DMS53 (cell line): ENCODE measurements at regions not wholly inside any gene's neighbourhood (a gene's known extent, or its start where the extent isn't known, plus 50 kb on each side); places are given as distances from the start of the nearest gene placed in this dataset.
"Not testable (repeated sequence)": the region's sequence is repeated elsewhere in the genome, so short reads cannot be mapped to it uniquely, and the experiment has no call there.

Source experiments
- DNase-seq: peaks from one replicate; lab custom pipeline; 2025; lab: John Stamatoyannopoulos, UW

DNA sequence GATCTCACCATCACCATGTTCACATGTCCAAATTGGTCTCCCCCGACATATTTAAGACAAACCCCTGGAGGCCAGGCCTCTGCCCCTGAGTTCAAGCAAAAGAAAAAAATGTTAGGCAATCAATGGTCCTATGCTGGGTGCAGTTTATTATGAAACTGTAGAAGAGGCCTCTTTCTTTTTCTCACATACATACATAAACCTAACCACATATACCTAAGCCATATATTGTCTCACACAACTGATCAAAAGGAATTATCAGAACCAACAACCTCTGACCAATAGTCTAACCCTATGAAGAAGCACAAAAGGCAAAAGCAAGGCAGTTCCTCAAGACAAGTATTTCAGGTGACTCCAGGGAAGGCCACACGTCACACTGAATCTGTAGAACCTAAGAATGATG lies 49.9 kb downstream of the ILRUN start:
- DNase-seq, result no peak

DNA sequence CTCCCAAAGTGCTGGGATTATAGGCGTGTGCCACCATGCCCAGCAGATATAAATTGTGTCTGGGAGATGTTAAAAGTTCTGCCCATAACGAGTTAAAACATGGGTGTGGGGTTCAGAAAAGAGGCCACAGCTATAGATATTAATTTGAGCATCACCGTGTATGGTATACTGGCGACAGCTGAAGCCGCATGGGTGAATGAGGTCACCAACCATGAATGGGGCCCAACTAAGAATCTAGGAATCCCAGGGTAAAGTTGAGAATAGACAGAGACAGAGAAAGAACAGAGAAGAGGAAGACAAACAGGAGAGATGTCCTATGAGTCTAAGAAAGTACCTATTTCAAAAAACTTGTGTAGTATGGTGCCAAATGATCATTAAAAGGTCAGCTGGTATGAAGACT lies 50.9 kb downstream of the ILRUN start:
- DNase-seq, result no peak

DNA sequence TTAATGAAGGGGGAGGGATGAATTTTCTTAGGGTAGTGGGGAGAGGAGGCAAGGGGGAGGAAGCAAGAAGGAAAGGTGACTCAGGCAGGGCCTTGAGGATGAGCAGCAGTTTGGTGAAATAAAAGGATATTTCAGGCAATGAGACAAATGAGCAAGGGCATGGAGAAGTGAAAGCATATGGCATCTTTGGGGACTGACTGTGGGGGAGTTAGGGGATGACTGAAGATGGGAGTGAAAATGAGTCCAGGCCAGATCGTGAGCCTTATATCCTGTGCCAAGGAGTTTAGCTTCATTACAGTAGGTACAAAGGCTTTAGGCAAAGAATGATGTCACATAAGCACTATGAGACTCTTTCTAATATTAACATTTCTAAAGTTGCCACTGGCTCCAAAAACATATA lies 51.9 kb downstream of the ILRUN start:
- DNase-seq, result no peak

DNA sequence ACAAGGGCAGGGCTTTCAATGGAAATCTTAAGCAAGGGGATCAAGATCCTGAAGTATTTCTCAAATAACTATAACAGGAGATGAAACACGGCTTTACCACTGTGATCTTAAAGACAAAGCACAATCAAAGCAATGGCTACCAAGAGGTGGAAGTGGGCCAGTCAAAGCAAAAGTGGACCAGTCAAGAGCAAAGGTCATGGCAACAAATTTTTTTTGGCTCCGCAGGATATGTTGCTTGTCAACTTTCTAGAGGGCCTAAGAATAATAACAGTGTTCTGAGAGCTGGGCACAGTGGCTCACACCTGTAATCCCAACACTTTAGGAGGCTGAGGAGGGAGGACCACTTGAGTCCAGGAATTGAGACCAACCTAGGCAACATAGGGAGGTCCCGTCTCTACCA lies 54.1 kb downstream of the ILRUN start:
- DNase-seq, result no peak

DNA sequence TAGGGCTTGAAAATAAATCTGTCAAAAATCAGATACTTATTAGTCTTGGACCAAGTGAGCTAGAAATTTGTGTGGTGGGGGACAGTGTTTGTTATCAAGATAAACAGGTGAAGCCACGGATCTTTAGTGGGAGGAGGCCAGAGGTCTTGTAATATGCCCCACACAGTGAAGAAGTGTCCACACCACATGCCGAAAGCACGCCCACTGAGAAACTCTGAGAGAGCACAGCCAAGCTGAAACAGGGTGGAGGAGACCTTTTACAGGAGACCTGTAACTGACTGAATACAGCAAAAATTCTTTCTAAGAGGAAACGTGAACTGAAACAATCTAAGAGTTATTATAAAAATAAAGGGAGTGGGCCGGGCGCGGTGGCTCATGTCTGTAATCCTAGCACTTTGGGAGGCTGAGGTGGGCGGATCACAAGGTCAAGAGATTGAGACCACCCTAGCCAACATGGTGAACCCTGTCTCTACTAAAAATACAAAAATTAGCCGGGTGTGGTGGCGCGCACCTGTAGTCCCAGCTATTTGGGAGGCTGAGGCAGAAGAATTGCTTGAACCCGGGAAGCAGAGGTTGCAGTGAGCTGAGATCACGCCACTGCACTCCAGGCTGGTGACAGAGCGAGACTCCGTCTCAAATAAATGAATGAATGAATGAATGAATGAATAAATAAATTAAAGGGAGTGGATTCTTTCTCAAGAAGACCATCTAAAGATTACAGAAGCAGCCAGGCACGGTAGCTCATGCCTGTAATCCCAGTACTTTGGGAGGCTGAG lies 56.3 kb downstream of the ILRUN start:
- not testable (repeated sequence) for DNase-seq

DNA sequence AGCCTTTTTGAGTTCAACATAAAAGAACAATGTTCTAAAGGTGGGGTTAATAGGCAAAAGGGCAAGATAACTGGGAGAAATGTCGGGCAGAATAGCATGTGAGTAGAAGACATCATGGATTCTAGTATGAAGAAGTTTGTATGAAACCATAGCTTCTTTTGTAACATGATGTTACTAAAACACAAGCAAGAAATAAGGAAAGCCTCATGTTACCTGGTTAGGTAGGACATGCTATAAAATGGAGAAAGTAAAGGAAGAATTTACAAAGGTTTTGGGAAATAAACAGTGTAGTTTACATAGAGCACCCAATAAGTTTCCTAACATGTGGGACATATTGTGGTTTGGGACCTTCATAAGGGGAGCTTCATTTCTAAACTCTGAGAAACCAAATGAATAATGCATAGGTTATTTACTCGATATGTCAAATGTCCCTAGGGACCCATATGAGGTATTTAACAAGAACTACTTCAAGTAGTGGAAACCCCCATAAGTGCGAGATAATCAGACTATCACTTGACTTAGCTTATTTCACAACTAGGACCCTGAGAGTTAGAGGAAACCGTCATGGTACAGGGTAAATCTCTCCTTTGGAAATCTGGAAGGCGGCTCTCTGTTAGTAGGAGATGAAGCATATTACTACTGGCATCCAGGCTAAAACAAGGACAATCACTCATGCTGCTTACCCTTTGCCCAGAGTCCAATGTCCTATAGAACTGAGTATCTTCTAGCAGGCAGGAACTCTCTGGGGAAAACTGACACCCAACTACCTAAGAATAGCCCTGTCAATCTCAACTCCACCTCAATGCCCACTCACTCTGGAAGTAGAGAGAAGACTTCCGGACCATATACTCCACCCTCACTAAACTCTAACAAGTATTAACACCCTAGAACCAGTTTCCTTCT lies 57.5 kb downstream of the ILRUN start:
- DNase-seq, result no peak

DNA sequence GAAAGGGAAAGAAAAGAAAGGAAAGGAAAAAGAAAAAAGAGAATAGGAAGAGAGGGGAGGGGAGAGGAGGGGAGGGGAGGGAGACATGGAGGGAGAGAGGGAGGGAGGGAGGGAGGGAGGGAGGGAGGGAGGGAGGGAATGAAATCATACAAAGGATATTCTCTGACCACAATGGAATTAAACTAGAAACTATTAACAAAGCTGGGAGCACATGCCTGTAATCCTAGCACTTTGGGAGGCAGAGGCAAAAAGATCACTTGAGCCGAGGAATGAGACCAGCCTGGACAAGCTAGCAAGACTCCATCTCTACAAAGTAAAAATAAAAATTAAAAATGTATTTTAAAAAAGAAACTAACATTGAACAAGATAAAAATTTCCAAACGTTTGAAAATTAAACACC lies 62.8 kb downstream of the ILRUN start:
- no peak for DNase-seq

DNA sequence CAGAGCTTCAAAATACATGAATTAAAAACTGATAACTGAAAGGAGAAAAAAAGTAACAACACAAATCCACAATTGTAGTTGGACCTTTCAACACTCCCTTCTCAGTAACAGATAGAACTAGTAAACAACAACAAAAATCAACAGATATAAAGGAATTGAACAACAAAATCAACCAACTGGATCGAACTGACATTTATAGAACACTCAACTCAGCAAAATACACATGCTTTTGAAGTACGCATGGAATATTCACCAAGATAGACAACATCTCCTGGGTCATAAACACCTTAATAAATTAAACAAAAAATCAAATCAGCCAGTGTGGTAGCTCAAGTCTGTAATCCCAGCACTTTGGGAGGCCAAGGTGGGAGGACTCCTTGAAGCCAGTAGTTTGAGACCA lies 63.3 kb downstream of the ILRUN start:
- DNase-seq, result no peak

DNA sequence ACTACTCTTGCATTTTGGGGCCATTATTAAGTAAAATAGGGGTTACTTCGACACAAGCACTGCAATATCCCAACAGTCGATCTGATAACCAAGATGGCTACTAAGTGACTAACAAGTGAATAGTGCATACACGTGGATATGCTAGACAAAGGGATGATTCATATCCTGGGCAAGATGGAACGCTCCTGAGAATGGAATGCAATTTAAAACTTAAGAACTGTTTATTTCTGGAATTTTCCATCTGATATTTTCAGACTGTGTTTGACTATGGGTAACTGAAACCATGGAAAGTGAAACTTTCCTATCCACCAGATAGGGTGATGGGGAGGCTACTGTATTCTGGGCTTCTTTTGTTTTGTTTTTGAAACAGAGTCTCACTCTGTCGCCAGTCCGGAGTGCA lies 66.5 kb downstream of the ILRUN start:
- peak; percentile 6 for DNase-seq

DNA sequence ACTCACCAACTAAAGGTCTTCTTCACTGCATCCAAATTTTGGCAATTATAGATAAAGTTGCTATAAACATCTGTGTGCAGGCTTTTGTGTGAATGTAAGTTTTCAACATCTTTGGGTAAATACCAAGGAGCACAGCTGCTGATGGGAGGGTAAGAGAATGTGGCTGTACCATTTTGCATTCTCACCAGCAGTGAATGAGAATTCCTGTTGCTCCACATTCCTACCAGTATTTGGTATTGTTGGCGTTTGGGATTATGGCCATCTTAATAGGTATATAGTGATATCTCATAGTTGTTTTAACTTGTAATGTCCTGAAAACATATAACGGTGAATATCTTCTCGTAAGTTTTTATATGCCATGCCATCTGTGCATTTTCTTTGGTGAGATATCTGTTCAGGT lies 69.3 kb downstream of the ILRUN start:
- DNase-seq, result no peak

DNA sequence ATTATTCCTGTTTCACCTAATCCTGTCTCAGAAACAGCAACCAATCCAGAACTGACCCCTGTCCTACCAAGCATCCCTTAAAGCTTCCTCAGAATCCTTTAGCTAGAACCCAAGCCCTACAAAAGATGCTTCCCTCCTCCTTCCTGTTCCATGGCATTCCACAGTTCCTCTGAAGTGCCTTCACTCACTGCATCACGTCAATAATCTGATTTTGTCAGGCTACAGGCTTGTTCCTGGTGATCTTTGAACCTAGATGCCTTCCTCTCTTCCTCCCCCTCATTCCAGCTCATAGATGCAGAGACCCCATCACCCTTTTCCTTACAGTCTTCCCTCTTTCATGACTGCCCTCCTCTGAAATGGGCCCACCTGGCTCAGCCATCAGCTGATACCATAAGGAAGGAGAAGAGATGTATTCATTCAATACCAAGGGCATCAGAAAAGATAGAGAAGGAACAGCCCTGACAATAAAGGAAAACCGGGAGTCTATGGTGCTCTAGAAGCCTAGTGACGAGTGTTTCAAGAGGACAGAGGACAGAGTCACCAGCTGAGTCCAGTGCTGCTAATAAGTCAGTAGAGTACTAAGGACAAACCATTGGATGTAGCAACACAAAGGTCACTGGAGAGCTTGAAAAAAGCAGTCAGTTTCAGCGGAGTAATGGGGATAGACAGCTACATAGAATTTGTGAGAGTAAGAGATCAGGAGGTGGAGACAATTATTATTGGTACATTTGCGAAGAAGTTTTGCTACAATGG lies 62.5 kb upstream of the SPDEF start:
- no peak for DNase-seq

DNA sequence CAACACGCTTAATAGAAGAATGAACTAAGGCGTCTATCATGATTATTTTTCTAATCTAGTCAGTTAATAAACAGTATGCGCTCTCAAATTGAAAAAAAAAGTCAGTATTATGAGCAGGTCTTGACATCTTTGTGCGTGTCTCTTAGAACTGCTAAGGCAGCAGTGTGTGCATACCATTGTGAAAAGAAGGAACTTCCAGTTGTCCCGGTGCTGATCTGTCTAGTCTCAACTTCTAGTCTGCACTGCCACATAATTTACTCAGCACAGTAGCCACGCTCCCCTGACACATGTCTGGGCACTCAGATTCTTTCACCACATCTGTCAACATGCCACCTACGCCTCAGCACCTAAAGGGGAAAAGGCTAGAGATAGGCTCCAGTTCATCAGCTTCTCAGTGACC lies 61.1 kb upstream of the SPDEF start:
- DNase-seq, result no peak

DNA sequence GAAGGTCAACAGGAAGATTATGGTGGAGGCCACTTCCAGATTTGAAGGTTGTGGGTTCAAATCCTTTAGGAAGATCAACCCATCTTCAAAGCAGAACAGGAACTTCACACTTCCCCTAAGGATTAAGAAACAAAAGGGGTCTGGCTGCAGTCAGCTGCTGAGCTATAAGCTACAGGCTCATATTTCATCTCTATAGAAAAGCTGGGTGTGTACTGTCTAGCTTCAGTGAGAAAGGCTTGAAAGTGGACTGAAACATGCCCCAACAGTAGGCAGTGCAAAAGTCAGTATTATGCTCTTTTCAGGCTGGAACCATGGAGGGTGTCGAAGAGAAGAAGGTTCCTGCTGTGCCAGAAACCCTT lies 60.1 kb upstream of the SPDEF start:
- peak; percentile 3 for DNase-seq

DNA sequence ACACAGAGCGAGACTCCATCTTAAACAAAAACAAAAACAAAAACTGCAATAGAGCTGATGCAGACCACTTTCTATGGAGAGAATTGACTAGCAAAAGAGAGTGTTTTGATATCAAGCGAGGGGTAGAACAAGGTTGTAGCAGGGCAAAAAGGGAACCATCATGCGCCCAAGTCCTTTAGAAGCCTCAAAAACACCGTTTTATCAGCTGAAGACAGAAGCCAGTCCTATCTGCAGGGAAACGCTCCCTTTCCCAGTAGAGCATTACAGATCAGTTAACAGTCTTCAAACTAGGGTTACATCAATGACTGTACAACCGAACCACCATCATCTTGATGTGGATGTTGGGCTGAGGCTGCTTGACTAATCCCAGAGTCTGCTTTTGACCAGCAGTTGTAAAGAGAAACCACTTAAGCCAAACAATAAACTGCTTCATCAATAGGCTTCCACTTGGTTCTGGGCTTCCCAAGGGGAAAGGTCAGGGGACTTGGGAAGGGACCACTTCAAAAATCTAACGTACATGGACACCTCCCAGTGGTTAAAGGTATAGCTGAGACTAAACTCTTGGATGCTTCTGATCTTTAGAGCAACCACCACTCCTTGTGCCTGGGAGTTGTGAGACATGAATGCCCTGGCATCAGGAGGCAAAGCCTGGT lies 59.6 kb upstream of the SPDEF start:
- DNase-seq, result no peak

DNA sequence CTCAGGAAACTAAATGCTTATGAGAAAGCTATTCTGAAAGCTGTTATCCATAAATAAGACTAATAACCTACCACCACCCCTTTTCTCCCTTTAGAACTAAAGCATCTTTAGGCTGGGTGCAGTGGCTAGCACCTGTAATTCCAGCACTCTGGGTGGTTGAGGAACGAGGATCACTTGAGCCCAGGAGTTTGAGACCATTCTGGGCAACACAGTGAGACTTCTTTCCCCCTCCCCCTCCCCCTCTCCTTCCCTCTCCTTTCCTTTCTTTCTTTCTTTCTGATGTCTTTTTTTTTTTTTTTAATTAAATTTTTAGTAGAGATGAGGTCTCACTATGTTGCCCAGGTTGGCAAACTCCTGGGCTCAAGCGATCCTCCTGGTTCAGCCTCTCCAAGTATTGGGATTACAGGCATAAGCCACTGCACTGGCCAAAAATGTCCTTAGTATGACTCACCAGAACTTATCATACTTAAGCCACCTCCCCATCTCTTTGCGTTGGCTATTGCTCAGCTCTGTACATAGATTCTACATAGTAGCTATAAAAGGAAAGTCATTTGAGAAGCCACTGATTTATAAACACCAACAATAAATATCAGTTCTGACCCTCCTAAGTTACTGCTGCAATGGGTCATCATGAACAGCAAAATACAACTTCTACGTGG lies 54.8 kb upstream of the SPDEF start:
- DNase-seq, result peak; percentile 44

DNA sequence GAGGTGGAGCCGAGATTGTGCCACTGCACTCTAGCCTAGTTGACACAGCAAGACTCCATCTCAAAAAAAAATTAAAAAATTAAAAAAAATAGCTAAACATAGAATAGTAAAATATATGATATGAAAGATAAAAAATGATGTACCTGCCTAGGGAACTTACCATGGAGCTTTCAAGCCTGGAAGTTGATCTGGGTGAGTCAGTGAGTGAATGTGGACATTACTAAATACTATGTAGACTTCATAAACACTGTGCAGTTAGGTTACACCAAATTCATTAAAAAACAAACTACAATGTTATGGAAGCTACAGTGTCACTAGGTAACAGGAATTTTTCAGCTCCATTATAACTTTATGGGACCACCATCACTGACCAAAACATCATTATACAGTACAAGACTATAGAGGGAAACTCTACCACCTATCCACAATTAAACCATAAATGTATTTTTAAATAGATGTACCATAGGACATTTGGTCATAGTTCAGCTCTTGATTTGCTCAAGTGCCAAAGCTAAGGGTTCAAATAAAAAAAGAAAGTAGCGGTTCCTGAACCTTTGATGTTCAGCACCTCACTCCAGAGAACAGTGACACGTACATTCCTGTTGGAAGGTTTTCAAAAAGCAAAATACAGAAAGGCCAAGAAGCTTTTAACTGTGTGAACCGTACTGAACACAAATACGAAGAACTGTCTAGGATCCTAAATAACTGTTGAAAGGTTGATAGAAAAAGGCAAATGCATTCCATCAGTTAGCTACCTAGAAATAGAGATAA lies 52.4 kb upstream of the SPDEF start:
- DNase-seq, result no peak

DNA sequence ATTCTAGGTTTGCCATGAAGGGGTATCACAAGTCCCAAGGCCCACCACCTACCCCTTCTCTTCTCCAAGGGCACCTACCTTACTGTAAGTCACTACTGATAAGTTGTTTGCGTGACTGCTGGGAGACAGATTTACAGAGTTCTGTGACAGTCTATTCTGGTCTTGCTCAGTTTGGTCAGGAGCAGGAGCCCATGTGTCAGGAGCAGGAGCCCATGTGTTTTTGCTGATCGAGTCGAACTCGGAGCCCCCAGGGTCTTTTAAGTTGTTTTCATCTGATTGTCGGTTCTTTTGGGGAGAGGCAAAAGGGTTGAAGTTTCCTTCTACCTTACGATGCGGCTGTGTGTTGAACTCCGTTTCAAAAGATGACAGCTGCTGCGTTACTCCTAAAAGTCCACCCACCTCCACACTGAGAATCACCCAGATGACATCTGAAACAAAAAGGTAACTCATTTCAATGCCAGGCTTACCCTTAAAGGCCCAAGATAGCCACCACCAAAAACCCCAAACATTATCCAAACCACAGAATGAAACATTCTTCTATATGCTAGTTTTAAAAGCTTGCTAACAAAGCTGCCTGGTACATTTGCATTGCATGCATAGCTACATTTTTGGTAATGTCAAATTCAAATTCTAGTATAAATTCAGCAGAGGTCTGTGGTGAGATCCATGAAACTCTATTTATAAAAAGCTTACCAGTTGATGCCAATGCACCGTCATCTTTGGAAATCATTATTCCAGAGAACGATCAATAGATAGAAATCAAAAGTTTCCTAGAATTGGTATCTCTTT lies 50.5 kb upstream of the SPDEF start:
- no peak for DNase-seq
